ENCODE measurements at regions not wholly inside any gene's neighbourhood (a gene's known extent, or its start where the extent isn't known, plus 50 kb on each side); places are given as distances from the start of the nearest gene placed in this dataset.
A peak's percentile ranks its signal among the peaks of the same experiment; 100 is the strongest.

- no peak for TF ChIP-seq CHD7 (IDR thresholded peaks at IDR 0.05; ENCODE audit: low read depth, low read length)
- TF ChIP-seq ATF1 (CRISPR knock-in tag; IDR thresholded peaks at IDR 0.05) = no peak
- TF ChIP-seq ATF1 (tag; IDR thresholded peaks at IDR 0.05) = peak; percentile 46; the same call in 1 of the 2 replicates
- no peak for TF ChIP-seq CBX3 (IDR thresholded peaks at IDR 0.05; ENCODE audit: borderline replicate concordance in 1 of 2, low read length in 2 of 2)
- no peak for TF ChIP-seq CEBPB (tag; IDR thresholded peaks at IDR 0.05)
- no peak for TF ChIP-seq SUPT5H (IDR thresholded peaks at IDR 0.05)
- TF ChIP-seq ZNF212 (CRISPR knock-in tag; IDR thresholded peaks at IDR 0.05) = no peak
- peak; percentile 88 for TF ChIP-seq MTA1 (IDR thresholded peaks at IDR 0.05; ENCODE audit: borderline replicate concordance)
- TF ChIP-seq ZNF589 (CRISPR knock-in tag; IDR thresholded peaks at IDR 0.05; ENCODE audit: low read depth) = peak; percentile 77; the same call in 1 of the 2 replicates
- peak; percentile 12; the same call in 1 of the 2 replicates for TF ChIP-seq MAFG (tag; conservative IDR thresholded peaks at IDR 0.05)
- TF ChIP-seq FOXK2 (conservative IDR thresholded peaks at IDR 0.05 in 1 of 2, IDR thresholded peaks at IDR 0.05 in 1 of 2; ENCODE audit: low read depth in 2 of 2) = peak; percentile 22 to 61; a peak in 2 of 4 replicates
- peak; percentile 76 for TF ChIP-seq LEF1 (IDR thresholded peaks at IDR 0.05)
- no peak for TF ChIP-seq ETS2 (tag; IDR thresholded peaks at IDR 0.05; ENCODE audit: borderline replicate concordance, poor library complexity, severe bottlenecking)
Measured at GRCh38 chr3:4898454-4899313, 80.6 kb upstream of the BHLHE40 start (continued).
